ENCODE measurements at regions not wholly inside any gene's neighbourhood (a gene's known extent, or its start where the extent isn't known, plus 50 kb on each side); places are given as distances from the start of the nearest gene placed in this dataset.

DNA sequence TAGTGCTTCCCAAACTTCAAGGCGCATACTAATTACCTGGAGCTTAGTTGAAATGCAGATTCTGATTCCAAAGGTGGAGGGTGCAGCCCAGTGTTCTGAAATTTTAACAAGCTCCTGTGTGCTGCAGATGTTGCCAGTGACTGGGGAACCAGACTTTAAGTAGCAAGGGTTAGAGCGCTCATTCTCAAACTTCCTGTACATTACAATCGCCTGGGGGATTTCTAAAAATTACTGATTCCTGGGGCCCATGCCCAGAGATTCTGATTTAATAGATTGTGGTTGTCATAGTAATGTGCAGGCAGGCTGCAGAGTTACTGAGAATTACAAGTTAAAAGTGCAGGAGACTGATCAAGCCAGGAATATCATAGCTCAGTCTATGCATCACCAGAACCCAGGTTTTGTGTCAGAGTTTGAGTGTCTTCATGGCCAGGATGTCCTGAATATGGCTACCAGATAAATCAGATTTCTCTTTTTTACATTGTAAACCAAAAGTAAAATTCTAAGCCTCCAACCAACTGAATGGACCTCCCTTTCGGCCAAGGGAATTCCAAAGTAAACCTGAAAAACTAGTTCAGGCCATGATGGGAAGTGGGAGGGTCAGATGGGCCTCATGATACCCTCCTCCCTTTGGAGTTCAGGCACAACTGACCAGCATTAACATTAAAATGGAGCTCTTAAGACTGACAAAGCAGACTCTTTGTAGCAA lies 121.6 kb downstream of the ATXN3L start:
- no peak for TF ChIP-seq POLR2AphosphoS5 (IDR thresholded peaks at IDR 0.05; ENCODE audit: low read depth, low read length)
- TF ChIP-seq, protein P1, sequence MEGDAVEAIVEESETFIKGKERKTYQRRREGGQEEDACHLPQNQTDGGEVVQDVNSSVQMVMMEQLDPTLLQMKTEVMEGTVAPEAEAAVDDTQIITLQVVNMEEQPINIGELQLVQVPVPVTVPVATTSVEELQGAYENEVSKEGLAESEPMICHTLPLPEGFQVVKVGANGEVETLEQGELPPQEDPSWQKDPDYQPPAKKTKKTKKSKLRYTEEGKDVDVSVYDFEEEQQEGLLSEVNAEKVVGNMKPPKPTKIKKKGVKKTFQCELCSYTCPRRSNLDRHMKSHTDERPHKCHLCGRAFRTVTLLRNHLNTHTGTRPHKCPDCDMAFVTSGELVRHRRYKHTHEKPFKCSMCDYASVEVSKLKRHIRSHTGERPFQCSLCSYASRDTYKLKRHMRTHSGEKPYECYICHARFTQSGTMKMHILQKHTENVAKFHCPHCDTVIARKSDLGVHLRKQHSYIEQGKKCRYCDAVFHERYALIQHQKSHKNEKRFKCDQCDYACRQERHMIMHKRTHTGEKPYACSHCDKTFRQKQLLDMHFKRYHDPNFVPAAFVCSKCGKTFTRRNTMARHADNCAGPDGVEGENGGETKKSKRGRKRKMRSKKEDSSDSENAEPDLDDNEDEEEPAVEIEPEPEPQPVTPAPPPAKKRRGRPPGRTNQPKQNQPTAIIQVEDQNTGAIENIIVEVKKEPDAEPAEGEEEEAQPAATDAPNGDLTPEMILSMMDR (IDR thresholded peaks at IDR 0.05): no peak
